GM18907 (cell line): ENCODE measurements at regions not wholly inside any gene's neighbourhood (a gene's known extent, or its start where the extent isn't known, plus 50 kb on each side); places are given as distances from the start of the nearest gene placed in this dataset.

Experiments
- ATAC-seq: cut with Tn5 transposase; IDR thresholded peaks from one replicate; pipeline ENCODE4 v1.9.1; 2021; ENCODE audit warnings: mild to moderate bottlenecking, moderate library complexity; ENCODE audit not compliant: unreplicated experiment

- ATAC-seq: no peak
These were observed 77.6 kb downstream of the PCDH1 start for GRCh38 chr5:141800617-141801016.

DNA sequence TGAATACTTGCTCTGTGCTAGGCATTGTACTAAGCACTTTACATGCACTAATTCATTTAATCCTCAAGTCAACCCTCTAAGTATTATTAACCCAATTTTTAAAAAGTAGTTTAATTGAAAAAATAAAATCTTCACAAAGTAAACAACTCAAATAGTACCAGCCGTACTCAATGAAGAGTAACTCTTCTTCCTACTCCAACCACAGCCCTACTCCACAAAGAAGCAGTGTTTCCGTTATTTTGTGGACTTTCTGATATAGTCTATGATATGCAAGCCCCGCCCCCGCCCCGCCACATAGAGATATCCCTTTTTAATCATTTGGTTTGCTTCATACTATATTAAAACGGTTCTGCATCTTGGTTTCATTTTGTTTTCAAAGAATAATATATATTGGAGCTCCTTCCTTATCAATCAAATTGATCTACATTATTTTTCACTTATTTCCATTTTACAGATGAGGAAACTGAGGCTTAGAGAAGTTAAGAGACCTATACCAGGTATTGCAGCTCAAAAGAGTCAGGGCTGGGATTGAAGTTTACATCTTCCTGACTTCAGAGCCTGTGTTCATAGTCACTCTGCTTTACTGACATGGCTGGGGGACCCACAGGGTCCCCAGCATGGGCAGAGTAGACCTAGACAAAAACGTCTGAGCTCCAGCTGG, 78.6 kb downstream of the PCDH1 start:
- ATAC-seq: no peak

DNA sequence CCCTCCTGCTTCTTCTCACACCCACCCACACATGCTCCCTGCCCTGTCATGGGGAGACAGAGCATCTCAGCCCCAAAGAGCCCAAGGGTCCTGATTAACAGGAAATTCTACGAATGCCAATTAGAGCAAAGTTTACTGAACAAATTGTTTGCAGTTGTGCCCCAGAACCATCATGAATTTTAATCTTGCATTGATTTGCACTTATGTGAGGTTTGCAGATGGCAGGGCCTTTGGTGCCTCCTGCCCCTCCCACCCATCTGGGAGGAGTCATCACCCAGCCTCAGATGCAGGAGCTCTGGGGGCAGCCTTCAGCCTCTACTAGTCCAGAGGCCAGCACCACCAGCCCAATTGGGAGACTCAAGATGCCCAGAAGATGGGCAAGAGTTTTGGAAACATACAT, 80.8 kb downstream of the PCDH1 start:
- no peak for ATAC-seq

GRCh38 chr5:141795421-141795820, 82.8 kb downstream of the PCDH1 start:
- no peak for ATAC-seq

DNA sequence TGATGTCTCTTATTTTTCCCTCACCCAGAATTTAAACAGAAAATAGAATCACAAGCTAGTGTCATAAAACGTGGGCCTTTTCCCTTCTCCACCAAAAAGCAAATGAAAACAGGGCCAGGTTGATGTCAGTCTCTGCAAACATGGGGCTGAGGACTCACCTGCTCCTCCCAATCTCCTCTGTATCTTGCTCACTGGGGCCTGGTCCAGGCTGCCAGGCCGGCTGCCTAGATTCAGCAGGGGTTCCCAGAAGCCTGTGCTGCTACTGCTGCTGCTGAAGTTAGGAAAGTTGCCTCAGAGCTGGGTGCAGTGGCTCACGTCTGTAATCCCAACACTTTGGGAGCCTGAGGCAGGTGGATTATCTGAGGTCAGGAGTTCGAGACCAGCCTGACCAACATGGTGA, 84.3 kb downstream of the PCDH1 start:
- no peak for ATAC-seq

GRCh38 chr5:141793403-141793802, 84.8 kb downstream of the PCDH1 start:
- ATAC-seq: no peak

- no peak for ATAC-seq
These were observed 87.6 kb downstream of the PCDH1 start for GRCh38 chr5:141790630-141791029.

- ATAC-seq: no peak
These were observed 88.9 kb downstream of the PCDH1 start for GRCh38 chr5:141789330-141789729.

GRCh38 chr5:141788296-141788970, 89.8 kb downstream of the PCDH1 start:
- ATAC-seq: no peak

DNA sequence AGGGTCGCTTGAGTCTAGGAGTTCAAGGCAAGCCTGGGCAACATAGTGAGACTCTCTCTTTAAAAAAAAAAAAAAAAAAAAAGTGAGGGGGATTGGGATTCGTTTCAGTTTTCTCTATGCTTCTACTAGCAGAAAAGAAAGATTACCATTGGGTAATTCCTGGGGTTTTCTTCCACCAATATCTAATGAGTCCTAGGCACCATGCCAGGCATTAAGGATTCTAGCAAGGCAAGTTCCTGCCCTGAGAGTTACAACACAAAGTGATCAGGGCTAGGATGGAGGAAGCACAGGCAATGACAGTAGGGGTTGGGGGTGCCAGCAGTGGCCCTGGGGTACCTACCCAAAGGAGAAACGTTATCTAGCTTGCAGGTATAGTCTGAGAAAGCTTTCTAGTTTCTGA, 90.8 kb downstream of the PCDH1 start:
- no peak for ATAC-seq

GRCh38 chr5:141786700-141787099, 91.5 kb downstream of the PCDH1 start:
- ATAC-seq: no peak

- no peak for ATAC-seq
These were observed 92.5 kb downstream of the PCDH1 start for GRCh38 chr5:141785711-141786110.

DNA sequence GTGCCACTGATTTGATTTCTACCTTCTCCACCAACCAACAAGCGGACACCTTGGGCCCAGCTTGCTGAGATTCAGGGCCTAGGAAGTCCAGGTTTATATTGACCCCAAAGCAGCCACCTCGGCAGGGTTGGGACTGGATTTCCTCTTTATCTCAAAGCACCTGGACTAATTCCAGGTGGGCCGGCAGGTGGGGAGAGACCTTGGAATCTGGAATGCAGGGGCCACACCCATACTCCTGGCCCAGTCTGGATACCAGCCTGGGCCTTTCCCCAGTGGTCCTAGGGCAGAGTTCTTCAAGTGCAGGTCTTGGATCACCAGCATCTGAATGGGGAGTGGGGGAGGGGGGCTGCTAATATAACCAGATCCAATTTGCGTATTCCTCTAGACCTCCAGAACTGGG, 93.1 kb downstream of the PCDH1 start:
- ATAC-seq: no peak

DNA sequence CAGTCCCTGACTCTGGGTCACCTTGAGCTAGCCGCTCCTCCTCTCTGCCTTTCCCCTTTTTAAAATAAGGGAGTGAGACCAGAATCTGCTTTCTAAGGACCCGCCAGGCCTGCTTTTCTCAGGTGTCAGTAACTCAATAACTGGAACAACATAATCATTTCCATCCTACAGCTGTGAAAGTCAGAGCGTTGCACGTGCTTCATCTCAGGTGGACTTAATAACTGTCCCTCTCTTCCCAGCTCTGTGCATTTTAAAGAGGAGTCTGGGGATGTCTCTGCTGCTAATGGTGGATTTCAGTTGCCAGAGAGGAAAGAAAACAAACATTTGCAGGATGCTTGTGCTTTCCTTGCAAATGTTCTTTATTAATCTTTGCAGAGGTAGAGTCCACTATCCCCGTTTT, 93.7 kb downstream of the PCDH1 start:
- ATAC-seq: no peak

GRCh38 chr5:141783947-141784296, 94.3 kb downstream of the PCDH1 start:
- no peak for ATAC-seq

GRCh38 chr5:141783005-141783946, 94.9 kb downstream of the PCDH1 start:
- no peak for ATAC-seq

DNA sequence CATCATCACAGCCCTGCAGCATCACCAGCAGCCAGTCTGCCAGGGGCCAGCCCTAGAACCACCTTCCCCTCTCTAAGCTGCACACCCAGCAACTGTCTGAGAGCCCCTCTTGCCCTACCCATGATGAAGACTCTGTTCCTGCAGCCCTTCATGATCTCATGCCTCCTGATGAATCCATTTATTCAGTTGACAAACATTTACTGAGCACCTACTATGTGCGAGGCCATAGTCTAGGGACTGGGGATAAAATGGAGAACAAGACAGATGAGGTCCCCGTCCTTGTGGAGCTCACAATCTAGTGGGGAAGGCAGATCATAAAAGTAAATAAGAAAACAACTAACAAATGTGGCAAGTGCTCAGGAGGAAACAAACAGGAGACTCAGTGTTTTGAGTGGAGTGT, 96.3 kb downstream of the PCDH1 start:
- no peak for ATAC-seq

GRCh38 chr5:141780952-141781781, 97.0 kb downstream of the PCDH1 start:
- ATAC-seq: no peak

GRCh38 chr5:141780240-141780951, 97.8 kb downstream of the PCDH1 start:
- ATAC-seq: no peak

GRCh38 chr5:141779503-141779973, 97.5 kb upstream of the ARAP3 start:
- ATAC-seq: no peak
